A549 (cell line): ENCODE measurements at regions not wholly inside any gene's neighbourhood (a gene's known extent, or its start where the extent isn't known, plus 50 kb on each side); places are given as distances from the start of the nearest gene placed in this dataset.

Source experiments
- CHD2 ChIP-seq: fragments of 150-350 bp; IDR thresholded peaks from 2 replicates; pipeline ENCODE4 v1.6.1; 2014; ENCODE audit warnings: low read length; ENCODE audit not compliant: partially characterized antibody
- CTCF ChIP-seq: fragments of >200 bp; sonication (Bioruptor Twin); formaldehyde crosslinking; IDR thresholded peaks from 3 replicates; pipeline ENCODE4 v1.5.1; 2016
- HOXA7 ChIP-seq: fragments of 250-450 bp; sonication (Bioruptor Pico); IDR thresholded peaks from 2 replicates; pipeline ENCODE4 v1.5.0; 2020; ENCODE audit warnings: mild to moderate bottlenecking, moderate library complexity
- JUN ChIP-seq, 2 experiments: fragments of >200 bp; sonication (Bioruptor Twin); formaldehyde crosslinking; IDR thresholded peaks; 2 replicates in 1 of 2; 3 replicates in 1 of 2; pipeline ENCODE4 v1.6.1; 2016 to 2017
- KDM1A ChIP-seq: fragments of 200-600 bp; sonication (generic); IDR thresholded peaks from 2 replicates; pipeline ENCODE4 v1.6.1; 2016; ENCODE audit warnings: low read depth, mild to moderate bottlenecking
- MAFK ChIP-seq: fragments of 450-650 bp; IDR thresholded peaks from 2 replicates; pipeline ENCODE4 v1.6.1; 2014; ENCODE audit not compliant: partially characterized antibody
- MAZ ChIP-seq: fragments of 150-350 bp; IDR thresholded peaks from 2 replicates; pipeline ENCODE4 v1.6.1; 2014; ENCODE audit warnings: antibody characterized with exemption, low read depth, low read length, borderline replicate concordance
- PBX3 ChIP-seq: IDR thresholded peaks from 2 replicates; pipeline ENCODE4 v1.6.1; 2012
- POLR2A ChIP-seq: IDR thresholded peaks from 2 replicates; pipeline ENCODE4 v1.6.1; 2012; ENCODE audit warnings: mild to moderate bottlenecking, low read length
- SREBF2 ChIP-seq: fragments of 450-650 bp; IDR thresholded peaks from 2 replicates; pipeline ENCODE4 v1.6.1; 2014; ENCODE audit warnings: mild to moderate bottlenecking, moderate library complexity
- USF2 ChIP-seq: fragments of 450-650 bp; IDR thresholded peaks from 2 replicates; pipeline ENCODE4 v1.6.1; 2014; ENCODE audit warnings: antibody characterized with exemption

- TF ChIP-seq MAZ (no peak), MAFK (no peak), CTCF (no peak), POLR2A (no peak), USF2 (no peak), PBX3 (no peak), HOXA7 (CRISPR knock-in tag) (no peak), SREBF2 (no peak), CHD2 (no peak), JUN (IDR thresholded peaks at IDR 0.05) (no peak), KDM1A (no peak)
Measured at GRCh38 chr17:77733576-77734296, 224.8 kb upstream of the TNRC6C start.
